Neural progenitor cell (in vitro differentiated cells): ENCODE measurements at regions not wholly inside any gene's neighbourhood (a gene's known extent, or its start where the extent isn't known, plus 50 kb on each side); places are given as distances from the start of the nearest gene placed in this dataset.
"Not testable (repeated sequence)": the region's sequence is repeated elsewhere in the genome, so short reads cannot be mapped to it uniquely, and the experiment has no call there.

Experiments used
- DNase-seq: peaks from one replicate; pipeline ENCODE4 v3.0.0-alpha.2; 2016; ENCODE audit warnings: low spot score
- H2AFZ ChIP-seq: fragments of 200-600 bp; sonication (generic); replicated peaks from 2 replicates; pipeline ENCODE4 v1.6.1; 2016; ENCODE audit warnings: antibody characterized with exemption
- H3F3A ChIP-seq: fragments of 200-600 bp; sonication (generic); 2 replicates; pipeline ENCODE4 v1.6.1; 2016; ENCODE audit warnings: antibody characterized with exemption, low read depth
- H3K27ac ChIP-seq: fragments of 200-600 bp; sonication (generic); 2 replicates; pipeline ENCODE4 v1.5.1; 2016; ENCODE audit warnings: mild to moderate bottlenecking
- H3K27me3 ChIP-seq: fragments of 200-600 bp; sonication (generic); 2 replicates; pipeline ENCODE4 v1.6.1; 2016; ENCODE audit warnings: mild to moderate bottlenecking, moderate library complexity
- H3K36me3 ChIP-seq: fragments of 200-600 bp; sonication (generic); 2 replicates; pipeline ENCODE4 v1.5.1; 2016
- H3K4me1 ChIP-seq: fragments of 200-600 bp; sonication (generic); 2 replicates; pipeline ENCODE4 v1.6.1; 2016; ENCODE audit warnings: mixed run types
- H3K4me2 ChIP-seq: fragments of 200-600 bp; sonication (generic); 2 replicates; pipeline ENCODE4 v1.6.1; 2016
- H3K4me3 ChIP-seq: fragments of 200-600 bp; sonication (generic); 2 replicates; pipeline ENCODE4 v1.5.1; 2016
- H3K79me2 ChIP-seq: fragments of 200-600 bp; sonication (generic); 2 replicates; pipeline ENCODE4 v1.6.1; 2016; ENCODE audit warnings: low read depth
- H3K9ac ChIP-seq: fragments of 200-600 bp; sonication (generic); 2 replicates; pipeline ENCODE4 v1.6.1; 2016
- H3K9me3 ChIP-seq: fragments of 200-600 bp; sonication (generic); 2 replicates; pipeline ENCODE4 v1.5.1; 2016; ENCODE audit warnings: low read depth
- H4K20me1 ChIP-seq: fragments of 200-600 bp; sonication (generic); 2 replicates; pipeline ENCODE4 v1.6.1; 2016; ENCODE audit warnings: low read depth
- H3K27ac Mint-ChIP-seq: 3 replicates; pipeline ENCODE4 v1.8.0; 2021; ENCODE audit warnings: mixed read lengths
- H3K27me3 Mint-ChIP-seq: 2 replicates; pipeline ENCODE4 v1.8.0; 2022; ENCODE audit warnings: low read depth, mild to moderate bottlenecking, inconsistent platforms, moderate library complexity, mixed read lengths; ENCODE audit not compliant: insufficient read depth
- H3K36me3 Mint-ChIP-seq: 3 replicates; pipeline ENCODE4 v1.8.0; 2021; ENCODE audit warnings: mixed read lengths
- H3K4me1 Mint-ChIP-seq: 3 replicates; pipeline ENCODE4 v1.8.0; 2021; ENCODE audit warnings: mixed read lengths
- H3K4me3 Mint-ChIP-seq: 3 replicates; pipeline ENCODE4 v1.8.0; 2021; ENCODE audit warnings: mild to moderate bottlenecking, moderate library complexity, mixed read lengths
- H3K9me3 Mint-ChIP-seq: 3 replicates; pipeline ENCODE4 v1.8.0; 2020; ENCODE audit warnings: mixed read lengths
- CTCF ChIP-seq: fragments of 200-600 bp; sonication (generic); IDR thresholded peaks from 2 replicates; pipeline ENCODE4 v1.5.1; 2017; ENCODE audit warnings: antibody characterized with exemption, mild to moderate bottlenecking
- EZH2 ChIP-seq: fragments of 200-600 bp; sonication (generic); IDR thresholded peaks from 2 replicates; pipeline ENCODE4 v1.6.1; 2017; ENCODE audit warnings: antibody characterized with exemption, mild to moderate bottlenecking, moderate library complexity
- EZH2phosphoT487 ChIP-seq: fragments of 200-600 bp; sonication (generic); IDR thresholded peaks from 2 replicates; pipeline ENCODE4 v1.6.1; 2017; ENCODE audit warnings: antibody characterized with exemption

DNA sequence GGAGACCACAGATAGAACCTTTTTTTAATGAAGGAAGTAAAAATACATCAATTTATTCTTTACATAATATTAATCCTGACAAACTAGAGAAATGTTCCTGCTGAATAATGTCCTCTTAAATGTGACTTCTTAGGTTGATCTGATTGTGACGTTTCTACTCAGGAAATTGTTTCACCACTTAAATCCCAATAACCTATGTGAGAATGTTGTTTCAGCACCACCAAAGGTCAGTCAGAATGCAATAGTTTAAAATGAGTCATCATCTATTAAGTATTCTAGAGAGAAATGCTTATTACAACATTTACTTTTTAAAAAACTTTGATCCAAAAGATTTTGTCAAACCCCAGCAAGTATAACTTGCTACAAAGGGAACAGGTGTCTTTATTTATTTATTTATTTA is 155.4 kb upstream of the CACNA2D1 start:
- peaks cover 49% of the 10 kb centered on the region for H3K4me1 Mint-ChIP-seq
- H3K27ac Mint-ChIP-seq, result peak overlapping the region; percentile 92
- TF ChIP-seq CTCF (no peak), EZH2phosphoT487 (no peak), EZH2 (no peak)

DNA sequence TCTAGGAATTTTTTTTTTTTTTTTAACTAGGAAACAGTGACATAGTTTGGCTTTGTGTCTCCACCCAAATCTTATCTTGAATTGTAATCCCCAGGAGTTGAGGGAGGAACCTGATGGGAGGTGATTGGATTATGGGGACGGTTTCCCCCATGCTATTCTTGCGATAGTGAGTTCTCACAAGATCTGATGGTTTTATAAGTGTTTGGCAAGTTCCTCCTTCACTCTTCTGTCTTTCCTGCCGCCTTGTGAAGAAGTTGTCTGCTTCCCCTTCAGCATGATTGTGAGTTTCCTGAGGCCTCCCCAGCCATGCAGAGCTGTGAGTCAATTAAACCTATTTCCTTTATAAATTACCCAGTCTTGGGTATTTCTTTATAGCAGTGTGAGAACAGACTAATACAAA is 152.2 kb upstream of the CACNA2D1 start:
- peak overlapping the region; percentile 14 for H3K4me3 ChIP-seq
- not testable (repeated sequence) for H2AFZ ChIP-seq, H3K36me3 Mint-ChIP-seq, H3K9ac ChIP-seq, H3K79me2 ChIP-seq, H3K9me3 Mint-ChIP-seq, H3K27me3 Mint-ChIP-seq, H3K9me3 ChIP-seq, H4K20me1 ChIP-seq, H3K27me3 ChIP-seq, H3K36me3 ChIP-seq
- peaks cover 37% of the 10 kb centered on the region for H3F3A ChIP-seq
- peaks cover 68% of the 10 kb centered on the region for H3K4me1 ChIP-seq
- H3K4me2 ChIP-seq, result peak overlapping the region; percentile 59
- H3K27ac ChIP-seq, result peak overlapping the region; percentile 94
- Mint-ChIP-seq H3K27ac (peak overlapping the region; percentile 99), H3K4me3 (peak overlapping the region; percentile 60), H3K4me1 (peaks cover 68% of the 10 kb centered on the region)
- peak; percentile 20 for DNase-seq

More for the DNA sequence above, 155.4 kb upstream of the CACNA2D1 start:
- Histone ChIP-seq H3K27me3 (no peaks in the 10 kb centered on the region), H3K9me3 (peaks cover 4% of the 10 kb centered on the region), H3K4me1 (peaks cover 48% of the 10 kb centered on the region), H3K4me3 (no peak overlapping the region), H3K27ac (no peak overlapping the region), H3K9ac (no peak overlapping the region), H2AFZ (no peak overlapping the region), H4K20me1 (no peaks in the 10 kb centered on the region), H3K36me3 (no peaks in the 10 kb centered on the region), H3F3A (peaks cover 31% of the 10 kb centered on the region), H3K4me2 (no peak overlapping the region), H3K79me2 (no peaks in the 10 kb centered on the region)
- peaks cover 10% of the 10 kb centered on the region for H3K36me3 Mint-ChIP-seq
- no peaks in the 10 kb centered on the region for H3K27me3 Mint-ChIP-seq
- no peak overlapping the region for H3K4me3 Mint-ChIP-seq
- H3K9me3 Mint-ChIP-seq, result peaks cover 12% of the 10 kb centered on the region
- no peak for DNase-seq

DNA sequence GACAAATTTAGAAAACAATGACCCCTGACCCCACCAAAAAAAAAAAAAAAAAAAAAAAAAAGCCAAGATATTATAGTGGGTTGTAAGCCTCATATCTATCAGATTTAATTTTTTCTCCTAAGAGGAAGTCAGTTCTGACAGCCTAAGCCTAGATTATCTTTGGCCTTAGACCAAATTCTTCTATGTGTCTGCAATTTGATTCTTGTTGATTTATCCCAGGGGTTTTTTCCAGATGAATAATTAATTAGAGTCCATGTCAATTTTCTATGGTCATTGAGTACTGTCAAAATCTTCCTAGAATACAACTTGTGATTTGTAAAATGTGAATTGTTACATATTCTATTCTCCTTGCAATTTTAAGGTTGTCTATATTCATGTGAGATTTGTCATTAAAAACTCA is 151.6 kb upstream of the CACNA2D1 start:
- H3F3A ChIP-seq, result peaks cover 37% of the 10 kb centered on the region
- no peak overlapping the region for H3K9ac ChIP-seq
- DNase-seq, result no peak
- TF ChIP-seq EZH2, result no peak
- TF ChIP-seq CTCF, result no peak
- TF ChIP-seq EZH2phosphoT487, result no peak
- peak overlapping the region; percentile 59 for H3K4me2 ChIP-seq
- peak overlapping the region; percentile 14 for H3K4me3 ChIP-seq
- H4K20me1 ChIP-seq, result no peaks in the 10 kb centered on the region
- no peak overlapping the region for H2AFZ ChIP-seq
- H3K27ac ChIP-seq, result peak overlapping the region; percentile 94
- peak overlapping the region; percentile 48 for H3K4me3 Mint-ChIP-seq
- peaks cover 5% of the 10 kb centered on the region for H3K9me3 Mint-ChIP-seq
- H3K27ac Mint-ChIP-seq, result peak overlapping the region; percentile 99
- H3K4me1 Mint-ChIP-seq, result peaks cover 61% of the 10 kb centered on the region
- H3K36me3 ChIP-seq, result no peaks in the 10 kb centered on the region
- no peaks in the 10 kb centered on the region for H3K27me3 ChIP-seq
- H3K4me1 ChIP-seq, result peaks cover 62% of the 10 kb centered on the region
- H3K9me3 ChIP-seq, result no peaks in the 10 kb centered on the region
- H3K79me2 ChIP-seq, result no peaks in the 10 kb centered on the region
- peaks cover 5% of the 10 kb centered on the region for H3K36me3 Mint-ChIP-seq
- peaks cover 5% of the 10 kb centered on the region for H3K27me3 Mint-ChIP-seq

DNA sequence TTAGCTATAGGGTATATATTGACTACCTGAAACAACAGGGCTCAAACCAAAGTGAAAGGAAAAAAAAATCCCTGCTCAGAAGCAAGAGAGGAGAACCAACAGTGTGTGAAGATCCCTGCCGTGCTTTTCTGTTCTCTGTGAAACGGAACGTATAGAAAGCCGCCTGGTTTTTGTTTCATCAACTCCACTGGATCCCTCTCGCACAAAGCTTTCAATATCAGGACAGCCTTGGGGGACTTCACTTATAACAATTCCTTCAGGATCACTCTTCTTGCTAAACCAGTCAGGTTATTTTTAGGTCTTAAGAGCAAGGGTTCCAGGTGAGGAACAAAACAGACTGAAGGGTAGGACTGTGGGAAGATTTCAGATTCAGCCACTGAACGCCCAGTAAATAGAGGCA is 151.1 kb upstream of the CACNA2D1 start:
- H3K79me2 ChIP-seq, result no peaks in the 10 kb centered on the region
- H3K4me3 Mint-ChIP-seq, result no peak overlapping the region
- no peaks in the 10 kb centered on the region for H3K9me3 ChIP-seq
- peaks cover 8% of the 10 kb centered on the region for H3K36me3 Mint-ChIP-seq
- H2AFZ ChIP-seq, result no peak overlapping the region
- peaks cover 5% of the 10 kb centered on the region for H3K27me3 Mint-ChIP-seq
- TF ChIP-seq EZH2phosphoT487, result peak; percentile 26
- no peak for TF ChIP-seq CTCF
- no peak for TF ChIP-seq EZH2
- no peak overlapping the region for H3K4me3 ChIP-seq
- no peak overlapping the region for H3K9ac ChIP-seq
- peaks cover 9% of the 10 kb centered on the region for H3K9me3 Mint-ChIP-seq
- no peaks in the 10 kb centered on the region for H4K20me1 ChIP-seq
- H3K4me1 Mint-ChIP-seq, result peaks cover 56% of the 10 kb centered on the region
- no peaks in the 10 kb centered on the region for H3K36me3 ChIP-seq
- DNase-seq, result peak; percentile 95
- peaks cover 37% of the 10 kb centered on the region for H3F3A ChIP-seq
- H3K27ac ChIP-seq, result peak overlapping the region; percentile 94
- H3K4me2 ChIP-seq, result peak overlapping the region; percentile 59
- no peaks in the 10 kb centered on the region for H3K27me3 ChIP-seq
- peaks cover 56% of the 10 kb centered on the region for H3K4me1 ChIP-seq
- peak overlapping the region; percentile 93 for H3K27ac Mint-ChIP-seq
